RWPE1 (cell line): ENCODE measurements at regions not wholly inside any gene's neighbourhood (a gene's known extent, or its start where the extent isn't known, plus 50 kb on each side); places are given as distances from the start of the nearest gene placed in this dataset.

Experiments used
- CTCF ChIA-PET: fragments of 350-600 bp; sonication (Branson Sonifier 250); formaldehyde crosslinking; extraction: SDS; loops from one replicate; lab custom pipeline; 2021; lab: Yijun Ruan, JAX
- POLR2A ChIA-PET: fragments of 400-600 bp; formaldehyde crosslinking; extraction: SDS; loops from one replicate; lab custom pipeline; 2020; ENCODE audit warnings: antibody characterized with exemption; ENCODE audit not compliant: low non-redundant PET; lab: Yijun Ruan, JAX
- DNase-seq: peaks from one replicate; pipeline ENCODE4 v3.0.0; 2012; ENCODE audit warnings: low spot score
- H3K27ac ChIP-seq: fragments of 450-650 bp; 2 replicates; pipeline ENCODE4 v1.5.1; 2017
- CTCF ChIP-seq: fragments of 450-650 bp; conservative IDR thresholded peaks from 2 replicates; pipeline ENCODE4 v1.5.1; 2017; ENCODE audit warnings: low read depth, mild to moderate bottlenecking

DNA sequence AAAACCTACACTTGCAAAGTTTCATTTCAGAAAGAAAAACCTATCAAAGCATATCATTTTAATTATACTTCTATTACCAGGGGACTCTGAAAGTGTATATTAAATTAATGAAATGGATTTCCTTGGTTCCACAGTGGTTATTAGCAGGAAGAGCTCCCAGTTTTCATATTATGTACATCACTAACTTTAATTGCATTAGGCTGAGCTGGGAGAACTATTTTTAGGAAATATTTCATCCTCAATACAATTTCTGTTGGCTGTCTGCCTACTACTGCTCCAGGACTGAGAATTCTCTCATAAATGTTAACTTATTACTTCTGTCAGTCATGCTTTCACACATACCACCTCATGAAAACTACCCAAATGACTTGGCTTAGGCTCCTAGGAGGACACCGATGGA, 301.4 kb downstream of the CMPK2 start:
- DNase-seq = no peak
- ChIA-PET CTCF (interaction anchor here (0.6 to 0.7 kb wide), 2 partner anchors 49 to 1958 kb away, joined by 3 read pairs; no protein-coding TSS in a partner anchor), POLR2A (no interaction called here)
- H3K27ac ChIP-seq = no peak overlapping the region
- no peak for TF ChIP-seq CTCF

DNA sequence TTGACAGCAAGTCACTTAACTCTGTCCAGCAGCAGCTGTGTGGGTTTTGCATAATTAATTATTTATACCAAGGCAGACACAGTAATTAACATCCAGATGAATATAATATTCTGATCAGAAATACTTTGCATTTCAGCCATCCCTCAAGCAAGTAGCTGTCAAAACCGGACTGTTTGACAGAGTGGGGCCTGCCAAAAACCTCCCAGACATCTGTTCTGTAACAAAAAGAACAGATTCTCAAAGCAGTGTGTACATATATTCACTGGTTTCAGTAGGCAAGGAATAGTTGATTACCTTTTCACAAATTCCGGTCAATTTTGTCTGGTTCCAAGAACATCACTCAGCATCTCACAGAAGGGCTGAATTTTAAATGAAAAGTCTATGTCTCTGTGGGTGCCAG, 291.6 kb downstream of the CMPK2 start:
- ChIA-PET CTCF (no interaction called here), POLR2A (no interaction called here)
- no peak overlapping the region for H3K27ac ChIP-seq
- TF ChIP-seq CTCF = no peak
- no peak for DNase-seq

GRCh38 chr2:6576302-6576701, 289.4 kb downstream of the CMPK2 start:
- no peak for TF ChIP-seq CTCF
- no peak for DNase-seq
- ChIA-PET POLR2A (no interaction called here), CTCF (no interaction called here)
- no peak overlapping the region for H3K27ac ChIP-seq

DNA sequence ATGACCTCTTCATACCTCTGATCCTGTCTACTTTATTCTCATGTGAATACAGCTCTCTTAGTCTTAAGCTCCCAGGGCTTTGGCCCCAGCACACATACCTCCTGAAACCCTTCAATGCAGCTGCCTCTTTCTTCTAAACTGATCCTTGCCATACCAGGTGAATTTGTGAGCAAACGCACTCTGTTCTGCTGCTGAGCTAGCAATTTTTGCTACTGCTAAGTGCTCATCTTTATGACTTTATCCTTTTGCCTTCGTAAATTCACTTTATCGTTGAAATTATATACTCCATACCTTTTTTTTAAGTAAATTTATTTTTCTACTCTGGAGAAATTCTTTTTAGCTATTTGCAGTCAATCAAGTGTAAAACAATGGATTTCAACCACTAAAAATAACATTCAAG, 287.7 kb downstream of the CMPK2 start:
- POLR2A ChIA-PET = no interaction called here
- CTCF ChIA-PET = no interaction called here
- TF ChIP-seq CTCF = no peak

DNA sequence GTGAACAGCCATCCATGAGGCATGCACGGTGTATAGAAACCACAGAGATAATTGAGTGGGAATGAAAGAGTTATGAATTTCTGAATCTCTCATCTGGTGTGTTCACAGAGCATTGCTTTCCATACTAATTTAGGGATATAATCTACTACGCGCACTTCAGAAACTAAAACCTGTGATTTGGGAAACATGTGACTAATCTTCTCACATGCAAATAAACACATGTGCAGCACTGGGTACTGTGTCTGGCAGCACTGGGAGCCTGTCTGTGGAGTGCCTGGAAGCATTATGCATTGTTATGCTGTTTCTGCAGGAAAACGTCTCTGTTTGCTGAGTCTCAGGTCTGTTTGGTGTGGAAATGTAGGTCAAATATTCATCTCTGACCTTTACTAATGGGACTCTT, 287.3 kb downstream of the CMPK2 start:
- no peak for DNase-seq
- CTCF ChIA-PET = no interaction called here

More for the DNA sequence above, 287.7 kb downstream of the CMPK2 start:
- no peak overlapping the region for H3K27ac ChIP-seq
- no peak for DNase-seq

GRCh38 chr2:6579281-6579680, 286.4 kb downstream of the CMPK2 start:
- ChIA-PET POLR2A (no interaction called here), CTCF (no interaction called here)

More for the DNA sequence above, 287.3 kb downstream of the CMPK2 start:
- TF ChIP-seq CTCF = no peak
- POLR2A ChIA-PET = no interaction called here
- no peak overlapping the region for H3K27ac ChIP-seq

More at GRCh38 chr2:6579281-6579680, 286.4 kb downstream of the CMPK2 start:
- TF ChIP-seq CTCF = no peak
- no peak for DNase-seq
- H3K27ac ChIP-seq = no peak overlapping the region
